ENCODE measurements at regions not wholly inside any gene's neighbourhood (a gene's known extent, or its start where the extent isn't known, plus 50 kb on each side); places are given as distances from the start of the nearest gene placed in this dataset.
"Not testable (repeated sequence)": the region's sequence is repeated elsewhere in the genome, so short reads cannot be mapped to it uniquely, and the experiment has no call there.

GRCh38 chr7:148515237-148515636 lies 75.3 kb upstream of the C7orf33 start:
- no peak for DNase-seq

DNA sequence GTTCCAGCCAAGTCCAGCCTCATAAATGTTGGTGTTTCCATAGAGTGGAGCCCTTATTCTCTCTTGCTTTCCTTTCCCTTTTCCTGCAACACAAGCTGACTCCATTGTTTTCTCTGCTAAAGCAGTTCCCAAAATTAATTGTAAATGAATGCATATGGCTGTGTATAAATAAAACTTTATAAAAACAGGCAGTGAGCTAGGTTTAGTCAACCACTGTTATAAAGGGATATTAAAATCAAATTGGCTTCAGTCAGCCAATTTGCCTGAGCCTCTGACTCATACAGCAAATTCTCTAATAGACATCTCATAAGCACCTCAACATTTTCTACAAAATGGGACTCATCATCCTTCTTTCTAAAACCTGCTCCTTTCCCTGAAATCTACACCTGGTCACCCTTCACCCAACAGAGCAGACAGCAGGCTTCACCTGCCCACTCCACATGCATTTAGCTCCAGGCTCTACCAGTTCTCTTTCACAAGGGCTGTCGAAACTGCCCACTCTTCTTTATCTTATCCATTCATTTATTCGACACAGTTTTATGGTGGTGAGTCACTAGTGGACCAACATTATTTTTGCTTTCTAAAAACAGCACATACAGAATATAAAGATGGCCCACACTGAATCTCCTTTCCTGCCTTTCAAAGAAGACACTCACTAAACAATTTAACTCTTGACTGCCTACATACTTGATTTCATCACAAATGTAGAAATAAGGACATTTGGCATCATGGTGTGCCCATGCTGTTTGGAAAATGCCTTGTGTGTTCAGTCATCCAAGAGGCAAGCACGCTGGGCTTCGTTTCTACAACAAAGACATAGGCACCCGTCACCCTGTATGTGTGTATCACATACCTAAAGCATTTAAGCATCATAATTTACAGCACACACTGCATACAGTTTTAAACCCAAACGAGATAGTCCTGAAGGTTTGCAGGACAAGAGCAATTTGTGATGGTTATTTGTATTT lies 74.6 kb upstream of the C7orf33 start:
- no peak for DNase-seq

- DNase-seq = not testable (repeated sequence)
These were observed 71.2 kb upstream of the C7orf33 start for GRCh38 chr7:148519386-148519785.

- DNase-seq = no peak
These were observed 69.3 kb upstream of the C7orf33 start for GRCh38 chr7:148521271-148521670.

- DNase-seq = no peak
These were observed 67.0 kb upstream of the C7orf33 start for GRCh38 chr7:148523550-148523949.

DNA sequence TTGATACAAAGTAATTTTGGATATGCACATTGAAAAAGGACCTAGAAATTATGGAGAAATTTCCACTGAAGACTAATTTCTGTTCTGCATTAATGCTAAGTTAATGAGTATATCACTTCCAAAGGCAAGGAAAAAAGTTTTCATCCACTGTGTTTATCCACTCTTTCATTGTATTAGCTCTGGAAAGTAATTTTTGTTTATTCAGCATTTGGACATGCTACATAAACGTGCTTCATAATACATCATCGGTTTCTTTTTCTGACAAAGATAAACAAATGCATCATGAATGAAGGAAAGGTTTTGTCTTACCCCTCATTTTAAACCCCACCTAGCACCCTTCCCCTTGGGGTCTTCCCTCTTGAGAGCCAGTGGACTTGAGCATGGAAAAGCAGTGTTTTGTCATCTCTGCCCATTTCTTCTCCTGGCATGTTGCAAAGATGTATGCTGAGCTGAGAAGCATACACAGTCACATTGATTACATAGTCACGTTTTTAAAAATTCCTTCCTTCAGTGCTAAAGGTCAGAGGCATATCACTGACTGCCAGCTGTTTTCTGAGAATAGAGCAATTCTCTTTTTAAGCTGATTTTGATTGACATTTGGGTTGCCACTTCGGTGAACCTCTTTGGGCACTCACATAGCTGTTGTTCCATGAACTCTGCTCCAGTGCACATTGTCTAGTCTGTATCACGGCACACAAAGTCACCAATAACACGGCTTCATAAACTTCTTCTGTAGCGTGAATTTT lies 65.9 kb upstream of the C7orf33 start:
- no peak for DNase-seq

- peak; percentile 76 for DNase-seq
These were observed 62.8 kb upstream of the C7orf33 start for GRCh38 chr7:148527717-148528168.

DNA sequence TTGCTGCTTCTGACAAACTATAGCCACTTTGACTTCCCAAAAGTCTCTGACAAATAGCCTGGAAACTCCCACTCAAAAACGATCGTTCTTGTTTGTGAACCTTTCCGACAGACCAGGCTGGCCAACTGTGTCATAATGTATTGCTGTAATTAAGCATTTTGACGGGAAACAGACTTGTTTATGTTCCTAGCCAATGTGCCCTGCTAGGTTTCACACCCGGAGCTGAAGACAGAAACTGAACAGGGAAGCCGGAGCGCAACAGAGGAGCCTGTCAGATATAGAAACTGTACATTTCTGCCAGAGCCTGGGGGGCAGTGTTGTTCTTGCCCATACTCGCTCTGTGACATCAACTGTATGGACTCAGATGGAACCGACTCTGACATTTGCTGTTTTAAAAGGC lies 55.3 kb upstream of the C7orf33 start:
- DNase-seq = no peak

DNA sequence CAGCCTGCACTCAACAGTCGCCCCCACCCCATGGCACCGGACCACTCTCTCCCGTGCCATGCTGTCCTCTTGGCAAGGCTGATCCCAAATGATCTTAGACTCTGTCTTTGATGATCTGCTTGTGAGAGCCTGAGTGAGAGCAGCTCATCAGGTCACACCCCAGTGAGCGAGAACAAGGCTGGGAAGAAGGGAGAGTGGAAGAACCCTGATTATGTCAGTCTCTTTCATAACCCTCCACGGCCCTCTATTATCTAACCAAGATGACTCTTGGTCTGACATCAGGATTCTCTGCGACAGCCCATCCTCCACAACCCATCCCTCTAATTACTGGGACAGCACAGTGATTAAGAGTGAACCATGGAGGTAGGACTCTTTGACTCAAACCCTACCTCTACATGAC lies 53.1 kb upstream of the C7orf33 start:
- no peak for DNase-seq

DNA sequence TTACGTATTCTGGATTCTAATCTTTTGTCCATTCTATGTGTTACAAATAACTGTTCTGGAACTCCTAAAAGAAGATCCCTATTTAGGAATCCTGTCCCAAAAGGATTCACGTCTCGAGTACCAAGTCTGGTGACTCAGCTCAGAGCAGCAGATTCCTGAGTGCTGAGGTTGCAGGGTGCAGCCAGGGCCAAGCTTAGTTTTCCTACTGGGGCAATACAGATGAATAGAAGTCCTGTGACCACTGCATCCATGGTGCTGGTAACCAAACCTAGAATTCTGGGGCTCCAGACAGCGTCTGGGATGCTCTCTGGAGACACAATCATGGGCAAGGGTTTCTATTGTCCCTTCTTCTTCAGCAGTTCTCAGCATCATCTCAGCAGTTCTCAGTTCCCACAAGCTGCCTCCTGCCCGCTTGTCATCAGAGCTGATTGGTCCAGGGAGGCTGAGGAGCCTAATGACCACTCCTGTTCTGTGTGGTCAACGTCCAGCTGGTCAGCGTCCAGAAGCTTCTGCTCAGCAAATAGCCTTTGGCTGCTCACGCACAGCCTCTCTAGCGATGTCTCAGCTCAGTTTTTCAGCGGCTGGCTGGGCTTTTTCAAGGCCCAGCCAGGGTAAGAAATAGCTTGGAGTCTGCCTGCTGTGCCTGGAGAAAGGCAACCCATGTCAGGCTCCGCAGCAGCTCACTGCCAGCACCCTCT lies 50.4 kb upstream of the C7orf33 start:
- no peak for DNase-seq

Measured in activated T-cell treated with anti-CD3 and anti-CD28 coated beads, Interleukin-2, amount 50 U/mL, for 1 hour (primary cell).